HG03103 (cell line): ENCODE measurements at regions not wholly inside any gene's neighbourhood (a gene's known extent, or its start where the extent isn't known, plus 50 kb on each side); places are given as distances from the start of the nearest gene placed in this dataset.

Source experiments
- ATAC-seq: cut with Tn5 transposase; IDR thresholded peaks from one replicate; pipeline ENCODE4 v1.9.1; 2021; ENCODE audit warnings: low read depth; ENCODE audit not compliant: unreplicated experiment

- ATAC-seq: no peak
Measured at GRCh38 chr22:46100401-46101105, 49.8 kb upstream of the PPARA start.
